SIG-M5 treated with dmso at 0.1 percent for 504 hours (cell line): ENCODE measurements at regions not wholly inside any gene's neighbourhood (a gene's known extent, or its start where the extent isn't known, plus 50 kb on each side); places are given as distances from the start of the nearest gene placed in this dataset.

Experiments used
- DNase-seq: peaks from one replicate; lab custom pipeline; 2025; ENCODE audit not compliant: unreplicated experiment; lab: John Stamatoyannopoulos, UW

DNA sequence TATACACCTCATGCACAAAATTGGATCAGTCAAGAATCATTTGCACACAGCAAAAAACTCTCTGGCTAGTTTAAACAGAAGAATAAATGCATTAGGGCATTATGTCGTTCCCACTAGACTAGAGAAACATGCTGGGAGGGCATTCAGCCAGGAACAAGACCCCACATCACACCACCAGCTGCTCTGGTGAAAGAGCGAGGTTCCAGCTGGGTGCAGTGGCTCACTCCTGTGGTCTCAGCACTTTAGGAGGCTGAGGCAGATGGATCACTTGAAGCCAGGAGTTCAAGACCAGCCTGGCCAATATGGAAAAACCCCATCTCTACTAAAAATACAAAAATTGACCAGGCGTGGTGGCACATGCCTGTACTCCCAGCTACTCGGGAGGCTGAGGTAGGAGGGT lies 52.1 kb upstream of the BACE2 start:
- no peak for DNase-seq
